ENCODE measurements at regions not wholly inside any gene's neighbourhood (a gene's known extent, or its start where the extent isn't known, plus 50 kb on each side); places are given as distances from the start of the nearest gene placed in this dataset.

DNA sequence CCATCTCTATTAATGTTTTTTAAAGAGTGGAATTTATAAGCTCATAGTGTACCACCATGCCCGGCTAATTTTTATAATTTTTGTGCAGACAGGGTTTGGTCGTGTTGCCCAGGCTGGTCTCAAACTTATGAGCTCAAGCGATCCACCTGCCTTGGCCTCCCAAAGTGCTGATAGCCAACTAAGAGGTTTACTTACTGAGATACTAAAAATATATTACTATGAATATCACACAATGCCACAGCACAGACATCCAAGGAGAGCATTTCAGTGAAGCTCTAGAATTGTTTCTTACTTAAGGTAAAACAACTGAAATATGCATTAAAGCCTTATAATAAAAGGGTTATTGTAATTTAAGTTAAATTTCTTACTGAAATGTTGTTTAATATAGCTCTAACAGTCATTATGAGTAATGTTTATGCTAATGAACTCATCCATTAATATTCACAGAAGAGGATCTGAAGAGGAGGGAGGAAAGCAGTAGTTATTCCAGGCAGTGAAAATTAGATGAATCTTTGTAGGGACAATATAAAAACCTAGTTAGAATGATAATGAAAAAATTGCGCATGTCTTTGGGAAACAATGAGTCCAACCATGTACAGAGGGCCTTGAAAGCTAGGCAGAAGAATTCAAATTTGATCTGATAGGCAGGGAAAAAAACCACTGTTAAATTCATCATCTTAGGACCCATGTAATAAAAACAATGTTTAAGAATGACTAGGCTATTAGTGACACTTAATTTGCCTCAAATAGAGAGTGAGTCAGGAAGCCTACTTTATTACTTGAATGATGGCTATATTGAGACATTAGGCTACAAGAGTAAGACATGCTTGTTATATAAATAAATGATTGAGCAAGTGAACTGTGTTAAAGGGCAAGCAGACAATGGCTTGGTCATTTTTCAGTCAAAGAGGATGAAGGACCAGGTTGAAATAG lies 99.2 kb downstream of the SLC41A2 start:
- intact Hi-C loops (cut with micrococcal nuclease) (no loop called here), dilution Hi-C loops (cut with MboI; ENCODE audit: extremely low pct_ligation_motif_present, low sequenced_read_pairs) (no loop called here)
- Histone ChIP-seq H3K9ac (replicated peaks; ENCODE audit: extremely low read depth, insufficient read depth, low read length) (no peak overlapping the region), H3K9me1 (replicated peaks; ENCODE audit: control insufficient read depth, extremely low read depth, insufficient read depth, low read length) (no peaks in the 10 kb centered on the region), H3K27ac (ENCODE audit: insufficient read depth, low read depth, low read length) (no peak overlapping the region), H3K27me3 (ENCODE audit: control insufficient read depth in 2 of 2, insufficient read depth in 2 of 2, low read length in 2 of 2) (no peaks in the 10 kb centered on the region), H4K20me1 (replicated peaks; ENCODE audit: control insufficient read depth, extremely low read depth, insufficient read depth, low read length) (no peaks in the 10 kb centered on the region), H3K36me3 (ENCODE audit: control insufficient read depth in 2 of 2, extremely low read depth in 1 of 2, insufficient read depth in 2 of 2, low read length in 2 of 2) (no peaks in the 10 kb centered on the region), H2AFZ (ENCODE audit: low read depth, low read length) (no peak overlapping the region), H3K4me2 (ENCODE audit: insufficient read depth, low read length) (no peak overlapping the region), H3K4me3 (replicated peaks in 1 of 3; ENCODE audit: insufficient read depth in 1 of 3, low read depth in 1 of 3, low read length in 3 of 3) (no peak overlapping the region), H3K4me1 (ENCODE audit: control insufficient read depth, extremely low read depth, insufficient read depth, low read length) (no peaks in the 10 kb centered on the region), H3K9me3 (replicated peaks; ENCODE audit: control insufficient read depth, insufficient read depth, low read length) (no peaks in the 10 kb centered on the region), H3K79me2 (ENCODE audit: control insufficient read depth, insufficient read depth, low read length) (no peaks in the 10 kb centered on the region)
- no TSS peak for BruUV-seq (replicated peaks)
- ChIA-PET POLR2A (no interaction called here), CTCF (interaction anchor here (0.9 kb wide), 2 partner anchors 23 to 118 kb away, joined by 3 read pairs; no protein-coding TSS in a partner anchor)
- DNase-seq (ENCODE audit: low read depth, low spot score) (no peak), FAIRE-seq (no peak)
- no peak for TF ChIP-seq EZH2 (IDR thresholded peaks at IDR 0.05; ENCODE audit: borderline replicate concordance, low read depth, low read length, severe bottlenecking)

DNA sequence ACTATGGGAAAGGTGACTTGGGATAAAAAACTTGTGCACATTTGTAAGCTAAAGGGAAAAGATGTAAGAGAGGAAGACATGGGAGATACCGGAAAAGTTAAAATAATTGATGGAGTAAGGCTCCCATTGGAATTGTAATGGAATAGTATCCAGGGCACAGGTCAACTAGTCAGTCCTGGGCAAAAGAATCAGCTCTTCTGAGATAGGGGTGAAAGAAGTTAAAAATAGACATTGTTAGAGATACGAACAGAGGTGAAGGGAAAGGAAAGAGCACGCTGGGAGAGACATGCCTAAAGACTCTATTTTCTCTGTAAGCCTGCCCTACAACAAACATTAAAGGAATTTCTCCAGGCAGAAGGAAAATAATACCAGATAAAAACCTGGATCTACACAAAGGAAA lies 101.6 kb downstream of the SLC41A2 start:
- Histone ChIP-seq H3K9ac (replicated peaks; ENCODE audit: extremely low read depth, insufficient read depth, low read length) (no peak overlapping the region), H3K4me2 (ENCODE audit: insufficient read depth, low read length) (no peak overlapping the region), H3K79me2 (ENCODE audit: control insufficient read depth, insufficient read depth, low read length) (no peaks in the 10 kb centered on the region), H3K4me3 (replicated peaks in 1 of 3; ENCODE audit: insufficient read depth in 1 of 3, low read depth in 1 of 3, low read length in 3 of 3) (no peak overlapping the region), H3K36me3 (ENCODE audit: control insufficient read depth in 2 of 2, extremely low read depth in 1 of 2, insufficient read depth in 2 of 2, low read length in 2 of 2) (no peaks in the 10 kb centered on the region), H4K20me1 (replicated peaks; ENCODE audit: control insufficient read depth, extremely low read depth, insufficient read depth, low read length) (no peaks in the 10 kb centered on the region), H3K4me1 (ENCODE audit: control insufficient read depth, extremely low read depth, insufficient read depth, low read length) (no peaks in the 10 kb centered on the region), H2AFZ (ENCODE audit: low read depth, low read length) (no peak overlapping the region), H3K27me3 (ENCODE audit: control insufficient read depth in 2 of 2, insufficient read depth in 2 of 2, low read length in 2 of 2) (no peaks in the 10 kb centered on the region), H3K9me3 (replicated peaks; ENCODE audit: control insufficient read depth, insufficient read depth, low read length) (no peaks in the 10 kb centered on the region), H3K9me1 (replicated peaks; ENCODE audit: control insufficient read depth, extremely low read depth, insufficient read depth, low read length) (no peaks in the 10 kb centered on the region), H3K27ac (ENCODE audit: insufficient read depth, low read depth, low read length) (no peak overlapping the region)
- dilution Hi-C loops (cut with MboI; ENCODE audit: extremely low pct_ligation_motif_present, low sequenced_read_pairs) = no loop called here
- DNase-seq (ENCODE audit: low read depth, low spot score) = no peak
- intact Hi-C loops (cut with micrococcal nuclease) = no loop called here
- ChIA-PET CTCF (interaction anchor here (1.0 to 1.7 kb wide), 4 partner anchors 10 to 475 kb away, joined by 4 to 7 read pairs (median 4); no protein-coding TSS in a partner anchor), POLR2A (no interaction called here)
- no peak for TF ChIP-seq GATA2 (IDR thresholded peaks at IDR 0.05; ENCODE audit: insufficient read depth, insufficient read length, low read depth, low read length)
- TF ChIP-seq POLR2AphosphoS5 (IDR thresholded peaks at IDR 0.05; ENCODE audit: insufficient read depth, low read depth, low read length) = no peak
- no peak for FAIRE-seq
- BruUV-seq (replicated peaks) = no TSS peak

All from endothelial cell of umbilical vein (primary cell).